Skeletal muscle satellite cell (primary cell): ENCODE measurements at regions not wholly inside any gene's neighbourhood (a gene's known extent, or its start where the extent isn't known, plus 50 kb on each side); places are given as distances from the start of the nearest gene placed in this dataset.

ENCODE experiments used
- H3K27me3 ChIP-seq: 2 replicates; pipeline ENCODE4 v1.7.0; 2013; ENCODE audit warnings: low read length; ENCODE audit not compliant: control insufficient read depth, insufficient read depth
- H3K36me3 ChIP-seq: 2 replicates; pipeline ENCODE4 v1.7.0; 2013; ENCODE audit warnings: mild to moderate bottlenecking, control low read depth, low read length; ENCODE audit not compliant: insufficient read depth
- H3K4me1 ChIP-seq: 2 replicates; pipeline ENCODE4 v1.7.0; 2013; ENCODE audit warnings: low read length; ENCODE audit not compliant: control insufficient read depth, insufficient read depth
- H3K4me2 ChIP-seq: 2 replicates; pipeline ENCODE4 v1.7.0; 2013; ENCODE audit warnings: mild to moderate bottlenecking, low read length
- H3K4me3 ChIP-seq: 2 replicates; pipeline ENCODE4 v1.7.0; 2013; ENCODE audit warnings: low read length
- H3K9ac ChIP-seq: 2 replicates; pipeline ENCODE4 v1.7.0; 2013; ENCODE audit warnings: mild to moderate bottlenecking, low read depth, low read length, moderate library complexity
- H3K9me3 ChIP-seq: replicated peaks from 2 replicates; pipeline ENCODE4 v1.7.0; 2013; ENCODE audit warnings: mild to moderate bottlenecking, control low read depth, low read length

- H3K27me3 ChIP-seq, result no peaks in the 10 kb centered on the region
- no peak overlapping the region for H3K9ac ChIP-seq
- H3K9me3 ChIP-seq, result no peaks in the 10 kb centered on the region
- no peaks in the 10 kb centered on the region for H3K4me1 ChIP-seq
- H3K36me3 ChIP-seq, result no peaks in the 10 kb centered on the region
- H3K4me2 ChIP-seq, result no peak overlapping the region
- H3K4me3 ChIP-seq, result no peak overlapping the region
These were observed 114.7 kb upstream of the ADCY1 start for GRCh38 chr7:45459476-45459875.

GRCh38 chr7:45460379-45460778 lies 113.8 kb upstream of the ADCY1 start:
- Histone ChIP-seq H3K36me3 (no peaks in the 10 kb centered on the region), H3K9ac (no peak overlapping the region), H3K9me3 (no peaks in the 10 kb centered on the region), H3K4me3 (no peak overlapping the region), H3K4me2 (no peak overlapping the region), H3K27me3 (no peaks in the 10 kb centered on the region), H3K4me1 (no peaks in the 10 kb centered on the region)

GRCh38 chr7:45461026-45461425 lies 113.1 kb upstream of the ADCY1 start:
- Histone ChIP-seq H3K4me1 (no peaks in the 10 kb centered on the region), H3K36me3 (no peaks in the 10 kb centered on the region), H3K27me3 (no peaks in the 10 kb centered on the region), H3K4me3 (no peak overlapping the region), H3K9ac (no peak overlapping the region), H3K9me3 (no peaks in the 10 kb centered on the region), H3K4me2 (no peak overlapping the region)

- no peaks in the 10 kb centered on the region for H3K27me3 ChIP-seq
- H3K9ac ChIP-seq, result no peak overlapping the region
- H3K36me3 ChIP-seq, result no peaks in the 10 kb centered on the region
- H3K4me3 ChIP-seq, result no peak overlapping the region
- no peak overlapping the region for H3K4me2 ChIP-seq
- H3K9me3 ChIP-seq, result no peaks in the 10 kb centered on the region
- no peaks in the 10 kb centered on the region for H3K4me1 ChIP-seq
These were observed 105.1 kb upstream of the ADCY1 start for GRCh38 chr7:45469103-45469502.

GRCh38 chr7:45470031-45470430 lies 104.1 kb upstream of the ADCY1 start:
- H3K4me3 ChIP-seq, result no peak overlapping the region
- no peaks in the 10 kb centered on the region for H3K27me3 ChIP-seq
- no peaks in the 10 kb centered on the region for H3K36me3 ChIP-seq
- no peak overlapping the region for H3K4me2 ChIP-seq
- no peak overlapping the region for H3K9ac ChIP-seq
- H3K4me1 ChIP-seq, result no peaks in the 10 kb centered on the region
- H3K9me3 ChIP-seq, result no peaks in the 10 kb centered on the region

- H3K4me2 ChIP-seq, result no peak overlapping the region
- H3K9ac ChIP-seq, result no peak overlapping the region
- H3K27me3 ChIP-seq, result no peaks in the 10 kb centered on the region
- no peaks in the 10 kb centered on the region for H3K9me3 ChIP-seq
- no peaks in the 10 kb centered on the region for H3K36me3 ChIP-seq
- H3K4me3 ChIP-seq, result no peak overlapping the region
- H3K4me1 ChIP-seq, result no peaks in the 10 kb centered on the region
These were observed 94.4 kb upstream of the ADCY1 start for GRCh38 chr7:45479781-45480180.

DNA sequence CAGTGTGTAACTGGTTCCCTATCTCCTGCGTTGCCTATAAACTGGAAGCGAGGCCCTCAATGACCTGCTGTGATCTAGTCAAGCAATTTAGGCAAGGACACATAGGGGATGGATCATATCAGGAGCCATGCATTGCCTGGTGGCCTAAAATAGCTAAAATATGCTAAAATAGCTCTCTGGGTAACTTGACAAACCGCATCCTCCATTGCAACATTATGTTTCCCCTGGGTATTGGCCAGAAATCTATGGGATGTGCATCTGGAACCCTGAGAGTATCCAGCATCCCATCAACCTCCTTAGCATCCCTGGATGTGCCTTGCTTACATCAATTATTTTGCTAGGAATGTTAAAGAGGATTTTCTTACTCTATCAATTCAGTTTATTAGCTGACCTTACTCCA lies 91.7 kb upstream of the ADCY1 start:
- no peaks in the 10 kb centered on the region for H3K4me1 ChIP-seq
- H3K27me3 ChIP-seq, result peaks cover 5% of the 10 kb centered on the region
- no peaks in the 10 kb centered on the region for H3K36me3 ChIP-seq
- H3K9me3 ChIP-seq, result no peaks in the 10 kb centered on the region
- no peak overlapping the region for H3K9ac ChIP-seq
- H3K4me2 ChIP-seq, result no peak overlapping the region
- no peak overlapping the region for H3K4me3 ChIP-seq

DNA sequence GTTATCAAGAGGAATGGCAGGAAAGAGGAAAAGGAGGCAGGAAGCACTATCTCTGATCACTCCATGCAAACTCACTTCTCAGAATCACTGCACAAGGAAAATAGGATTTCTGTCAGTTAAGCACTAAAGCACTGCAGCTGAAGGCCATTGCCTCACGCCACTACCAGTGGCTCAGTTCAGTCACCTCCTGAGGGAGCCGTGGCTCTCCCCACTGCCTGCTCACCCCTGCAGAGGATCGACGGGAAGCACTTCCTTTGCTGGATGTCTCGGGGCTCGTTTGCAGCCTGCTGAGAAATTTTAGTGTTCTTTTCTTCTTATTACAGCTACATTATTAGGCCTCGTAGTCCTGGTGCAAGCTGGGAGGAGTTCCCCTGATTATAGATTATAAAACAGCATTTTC lies 90.1 kb upstream of the ADCY1 start:
- no peaks in the 10 kb centered on the region for H3K9me3 ChIP-seq
- H3K4me1 ChIP-seq, result no peaks in the 10 kb centered on the region
- H3K27me3 ChIP-seq, result peaks cover 5% of the 10 kb centered on the region
- no peak overlapping the region for H3K9ac ChIP-seq
- H3K36me3 ChIP-seq, result no peaks in the 10 kb centered on the region
- H3K4me3 ChIP-seq, result no peak overlapping the region
- H3K4me2 ChIP-seq, result no peak overlapping the region

- Histone ChIP-seq H3K27me3 (peaks cover 5% of the 10 kb centered on the region), H3K9ac (no peak overlapping the region), H3K9me3 (no peaks in the 10 kb centered on the region), H3K4me2 (no peak overlapping the region), H3K36me3 (no peaks in the 10 kb centered on the region), H3K4me3 (no peak overlapping the region), H3K4me1 (no peaks in the 10 kb centered on the region)
These were observed 87.6 kb upstream of the ADCY1 start for GRCh38 chr7:45486575-45486974.

DNA sequence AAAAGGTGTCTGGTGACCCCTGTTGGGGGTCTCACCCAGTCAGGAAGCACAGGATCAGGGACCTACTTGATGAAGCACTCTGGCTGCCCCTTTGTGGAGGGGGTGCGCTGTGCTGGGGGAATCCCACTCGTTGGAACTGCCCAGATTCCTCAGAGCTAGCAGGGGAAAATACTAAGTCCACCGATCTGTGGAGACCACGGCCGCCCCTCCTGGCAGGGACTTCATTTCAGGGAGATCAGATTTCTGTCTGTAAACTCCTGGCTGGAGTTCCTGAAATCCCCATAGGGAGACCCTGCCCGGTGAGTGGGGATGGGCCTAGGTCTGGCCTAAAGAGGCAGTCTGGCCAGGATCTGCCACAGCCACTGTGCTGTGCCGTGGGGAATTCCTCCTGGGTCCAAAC lies 79.3 kb upstream of the ADCY1 start:
- H3K4me3 ChIP-seq, result no peak overlapping the region
- H3K36me3 ChIP-seq, result no peaks in the 10 kb centered on the region

DNA sequence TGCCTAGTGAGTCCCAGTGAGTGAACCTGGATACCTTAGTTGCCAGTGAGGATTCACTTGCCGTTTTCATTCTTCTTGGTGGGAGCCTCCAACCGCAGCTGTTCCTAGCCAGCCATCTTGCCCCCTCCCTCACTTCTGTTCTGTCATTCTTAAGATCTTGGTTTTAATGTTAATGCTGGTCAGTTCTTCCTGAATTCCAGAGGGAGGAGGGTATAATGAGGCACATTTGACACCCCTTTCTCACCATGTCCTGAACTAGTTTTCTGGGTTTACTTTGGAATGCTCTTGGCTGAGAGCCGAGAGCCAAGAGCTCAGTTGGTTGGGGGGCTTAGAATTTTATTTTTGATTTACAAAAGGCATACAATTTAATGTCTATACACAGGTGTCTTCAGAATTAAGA lies 78.5 kb upstream of the ADCY1 start:
- Histone ChIP-seq H3K36me3 (no peaks in the 10 kb centered on the region), H3K4me3 (no peak overlapping the region), H3K9me3 (no peaks in the 10 kb centered on the region), H3K9ac (no peak overlapping the region), H3K27me3 (no peaks in the 10 kb centered on the region), H3K4me1 (no peaks in the 10 kb centered on the region), H3K4me2 (no peak overlapping the region)

More for the DNA sequence above, 79.3 kb upstream of the ADCY1 start:
- H3K27me3 ChIP-seq, result no peaks in the 10 kb centered on the region
- no peaks in the 10 kb centered on the region for H3K9me3 ChIP-seq
- H3K4me1 ChIP-seq, result no peaks in the 10 kb centered on the region
- no peak overlapping the region for H3K9ac ChIP-seq
- no peak overlapping the region for H3K4me2 ChIP-seq

- H3K27me3 ChIP-seq, result no peaks in the 10 kb centered on the region
- H3K9ac ChIP-seq, result no peak overlapping the region
- H3K36me3 ChIP-seq, result no peaks in the 10 kb centered on the region
- no peaks in the 10 kb centered on the region for H3K4me1 ChIP-seq
- no peak overlapping the region for H3K4me3 ChIP-seq
- H3K4me2 ChIP-seq, result no peak overlapping the region
- H3K9me3 ChIP-seq, result no peaks in the 10 kb centered on the region
These were observed 73.9 kb upstream of the ADCY1 start for GRCh38 chr7:45500257-45500656.
